ENCODE measurements at regions not wholly inside any gene's neighbourhood (a gene's known extent, or its start where the extent isn't known, plus 50 kb on each side); places are given as distances from the start of the nearest gene placed in this dataset.
"Not testable (repeated sequence)": the region's sequence is repeated elsewhere in the genome, so short reads cannot be mapped to it uniquely, and the experiment has no call there.

GRCh38 chr3:181616088-181617070 lies 95.3 kb upstream of the SOX2 start:
- Mint-ChIP-seq H3K36me3 (ENCODE audit: low read depth) (no peaks in the 10 kb centered on the region), H3K4me1 (ENCODE audit: low read depth) (no peaks in the 10 kb centered on the region), H3K9me3 (no peaks in the 10 kb centered on the region), H3K27ac (no peak overlapping the region), H3K27me3 (peaks cover 4% of the 10 kb centered on the region), H3K4me3 (no peak overlapping the region)

DNA sequence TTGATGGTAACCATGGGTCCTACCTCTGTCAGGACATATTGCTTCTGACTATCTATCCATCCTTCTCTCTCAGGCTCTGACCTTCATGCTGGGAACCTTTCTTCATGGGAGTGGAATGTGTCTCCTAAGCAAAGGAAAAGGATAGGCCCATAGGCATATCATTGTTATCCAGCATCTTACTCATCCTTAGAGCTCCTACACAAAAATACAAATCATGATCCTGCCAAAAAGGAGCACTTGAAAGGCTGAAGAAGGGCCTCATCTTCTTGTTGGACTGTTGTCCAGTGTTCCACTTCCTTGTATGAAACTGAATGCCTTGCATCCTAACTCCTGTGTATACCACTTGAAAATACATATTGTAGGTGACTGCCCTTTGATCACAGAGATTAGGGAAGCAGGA lies 96.1 kb upstream of the SOX2 start:
- Mint-ChIP-seq H3K27me3 (peaks cover 4% of the 10 kb centered on the region), H3K36me3 (ENCODE audit: low read depth) (no peaks in the 10 kb centered on the region), H3K4me1 (ENCODE audit: low read depth) (no peaks in the 10 kb centered on the region), H3K27ac (no peak overlapping the region), H3K4me3 (no peak overlapping the region), H3K9me3 (no peaks in the 10 kb centered on the region)

DNA sequence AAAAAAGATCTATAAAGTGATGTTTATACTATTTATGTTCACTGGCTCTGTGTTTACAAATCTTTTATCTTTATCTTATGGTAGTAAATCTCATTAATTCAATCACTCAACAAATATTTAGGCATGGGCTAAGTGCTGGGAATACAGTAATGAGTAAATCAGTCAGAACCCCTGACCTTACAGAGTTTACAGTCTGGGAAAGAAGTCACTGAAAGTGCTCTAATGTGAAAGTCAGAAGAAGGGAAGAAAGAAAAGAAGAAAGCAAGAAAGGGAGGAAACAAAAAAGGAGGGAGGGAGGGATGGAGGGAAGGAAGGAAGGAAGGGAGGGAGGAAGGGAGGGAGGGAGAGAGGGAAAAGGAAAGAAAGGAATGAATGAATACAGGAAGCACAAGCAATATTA lies 96.8 kb upstream of the SOX2 start:
- peaks cover 4% of the 10 kb centered on the region for H3K27me3 Mint-ChIP-seq
- H3K27ac Mint-ChIP-seq: no peak overlapping the region
- H3K4me1 Mint-ChIP-seq (ENCODE audit: low read depth): no peaks in the 10 kb centered on the region
- no peaks in the 10 kb centered on the region for H3K9me3 Mint-ChIP-seq
- no peak overlapping the region for H3K4me3 Mint-ChIP-seq
- no peaks in the 10 kb centered on the region for H3K36me3 Mint-ChIP-seq (ENCODE audit: low read depth)

GRCh38 chr3:181613813-181614212 lies 97.9 kb upstream of the SOX2 start:
- no peaks in the 10 kb centered on the region for H3K9me3 Mint-ChIP-seq
- H3K27me3 Mint-ChIP-seq: peaks cover 4% of the 10 kb centered on the region
- H3K4me1 Mint-ChIP-seq (ENCODE audit: low read depth): no peaks in the 10 kb centered on the region
- H3K36me3 Mint-ChIP-seq (ENCODE audit: low read depth): no peaks in the 10 kb centered on the region
- H3K4me3 Mint-ChIP-seq: no peak overlapping the region
- H3K27ac Mint-ChIP-seq: no peak overlapping the region

DNA sequence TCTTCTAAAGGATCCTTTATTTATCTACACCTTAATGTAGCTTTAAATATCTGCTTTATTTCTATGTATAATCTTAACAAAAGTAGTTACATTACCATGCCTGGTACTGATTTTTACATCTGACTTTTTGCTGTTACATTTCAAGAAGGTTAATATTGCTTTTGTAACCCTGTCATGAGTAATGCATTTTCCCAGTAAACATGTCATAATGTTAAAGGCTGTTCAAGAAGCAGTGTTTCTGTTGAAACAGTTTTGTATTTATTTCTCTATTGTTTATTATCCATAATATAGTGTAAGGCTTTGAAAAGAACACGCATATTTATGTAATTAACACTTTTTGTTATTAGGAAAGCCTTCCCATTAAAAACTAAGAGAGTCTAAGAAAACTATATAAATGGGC lies 98.5 kb upstream of the SOX2 start:
- H3K9me3 Mint-ChIP-seq: no peaks in the 10 kb centered on the region
- no peaks in the 10 kb centered on the region for H3K4me1 Mint-ChIP-seq (ENCODE audit: low read depth)
- H3K4me3 Mint-ChIP-seq: no peak overlapping the region
- peaks cover 4% of the 10 kb centered on the region for H3K27me3 Mint-ChIP-seq
- no peak overlapping the region for H3K27ac Mint-ChIP-seq
- no peaks in the 10 kb centered on the region for H3K36me3 Mint-ChIP-seq (ENCODE audit: low read depth)

DNA sequence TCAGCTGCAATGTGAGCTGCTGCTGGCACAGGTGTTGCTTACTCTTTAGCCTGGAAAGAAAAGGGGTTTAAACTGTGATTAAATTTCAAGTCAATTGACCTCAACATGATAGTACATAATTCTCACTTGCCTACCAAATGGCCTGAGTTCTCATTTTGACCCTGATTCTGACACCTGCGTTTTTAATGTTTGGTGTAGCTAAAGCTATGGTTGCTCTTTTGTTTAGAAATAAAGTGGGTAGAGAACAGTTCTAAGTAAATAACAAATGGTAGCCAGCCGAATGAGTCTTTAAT lies 100.8 kb upstream of the SOX2 start:
- H3K27ac Mint-ChIP-seq: no peak overlapping the region

DNA sequence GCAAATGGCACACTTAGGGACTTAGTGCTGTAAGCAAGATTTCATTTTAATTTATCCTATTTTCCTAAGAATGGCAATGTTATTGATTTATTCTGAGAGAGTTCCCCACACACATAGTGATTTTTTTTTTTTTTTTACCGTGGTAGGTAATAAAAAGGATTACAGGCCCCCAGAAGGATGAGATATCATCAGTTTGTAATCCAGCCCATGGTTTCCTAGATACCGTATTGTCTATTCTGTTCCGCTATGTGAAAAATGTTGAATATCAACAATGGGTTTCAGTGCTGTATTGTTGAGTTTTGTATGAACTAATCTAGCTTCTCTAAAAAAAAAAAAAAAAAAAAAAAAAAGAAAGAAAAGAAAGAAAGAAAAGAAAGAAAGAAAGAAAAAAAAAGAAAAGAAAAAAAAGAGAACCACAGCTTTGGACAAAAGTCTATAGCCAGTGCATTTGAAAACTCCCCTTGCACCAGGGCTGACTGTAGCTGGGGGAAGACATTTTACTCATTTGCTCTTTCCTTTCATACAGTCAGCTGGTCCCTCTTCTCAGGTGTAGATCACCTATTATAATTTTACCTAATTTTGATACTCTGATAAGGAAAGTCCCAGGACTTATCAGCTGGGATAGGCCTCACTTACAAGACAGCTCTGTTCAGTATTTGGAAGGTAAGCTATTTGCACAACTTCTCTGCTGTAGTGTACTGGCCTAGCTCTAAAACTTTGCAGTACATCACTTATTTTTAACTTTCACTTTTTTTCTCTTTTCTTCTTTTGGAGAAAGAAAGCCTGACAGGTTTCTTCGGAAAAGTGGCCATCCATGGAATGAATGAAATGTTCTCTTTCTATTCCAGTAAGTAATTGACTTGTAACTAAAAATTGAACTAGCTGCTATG lies 101.4 kb upstream of the SOX2 start:
- Mint-ChIP-seq H3K27ac (no peak overlapping the region), H3K27me3 (peaks cover 4% of the 10 kb centered on the region)

More for the DNA sequence above, 100.8 kb upstream of the SOX2 start:
- no peaks in the 10 kb centered on the region for H3K36me3 Mint-ChIP-seq (ENCODE audit: low read depth)
- no peaks in the 10 kb centered on the region for H3K9me3 Mint-ChIP-seq
- H3K27me3 Mint-ChIP-seq: peaks cover 4% of the 10 kb centered on the region
- H3K4me3 Mint-ChIP-seq: no peak overlapping the region
- no peaks in the 10 kb centered on the region for H3K4me1 Mint-ChIP-seq (ENCODE audit: low read depth)

GRCh38 chr3:181609030-181609767 lies 102.5 kb upstream of the SOX2 start:
- Mint-ChIP-seq H3K36me3 (ENCODE audit: low read depth) (no peaks in the 10 kb centered on the region), H3K27ac (no peak overlapping the region), H3K27me3 (no peaks in the 10 kb centered on the region), H3K9me3 (no peaks in the 10 kb centered on the region), H3K4me3 (no peak overlapping the region), H3K4me1 (ENCODE audit: low read depth) (no peaks in the 10 kb centered on the region)

More for the DNA sequence above, 101.4 kb upstream of the SOX2 start:
- Mint-ChIP-seq H3K4me3 (no peak overlapping the region), H3K36me3 (ENCODE audit: low read depth) (no peaks in the 10 kb centered on the region), H3K9me3 (no peaks in the 10 kb centered on the region), H3K4me1 (ENCODE audit: low read depth) (no peaks in the 10 kb centered on the region)

- H3K36me3 Mint-ChIP-seq (ENCODE audit: low read depth): no peaks in the 10 kb centered on the region
- no peaks in the 10 kb centered on the region for H3K4me1 Mint-ChIP-seq (ENCODE audit: low read depth)
- no peaks in the 10 kb centered on the region for H3K27me3 Mint-ChIP-seq
- H3K4me3 Mint-ChIP-seq: no peak overlapping the region
- peaks cover 7% of the 10 kb centered on the region for H3K9me3 Mint-ChIP-seq
- H3K27ac Mint-ChIP-seq: no peak overlapping the region
Observed at GRCh38 chr3:181604267-181604666, 107.5 kb upstream of the SOX2 start.

- no peak overlapping the region for H3K27ac Mint-ChIP-seq
- H3K27me3 Mint-ChIP-seq: no peaks in the 10 kb centered on the region
- no peak overlapping the region for H3K4me3 Mint-ChIP-seq
- H3K9me3 Mint-ChIP-seq: peaks cover 23% of the 10 kb centered on the region
- H3K36me3 Mint-ChIP-seq (ENCODE audit: low read depth): no peaks in the 10 kb centered on the region
- H3K4me1 Mint-ChIP-seq (ENCODE audit: low read depth): no peaks in the 10 kb centered on the region
Observed at GRCh38 chr3:181596126-181596525, 115.6 kb upstream of the SOX2 start.

DNA sequence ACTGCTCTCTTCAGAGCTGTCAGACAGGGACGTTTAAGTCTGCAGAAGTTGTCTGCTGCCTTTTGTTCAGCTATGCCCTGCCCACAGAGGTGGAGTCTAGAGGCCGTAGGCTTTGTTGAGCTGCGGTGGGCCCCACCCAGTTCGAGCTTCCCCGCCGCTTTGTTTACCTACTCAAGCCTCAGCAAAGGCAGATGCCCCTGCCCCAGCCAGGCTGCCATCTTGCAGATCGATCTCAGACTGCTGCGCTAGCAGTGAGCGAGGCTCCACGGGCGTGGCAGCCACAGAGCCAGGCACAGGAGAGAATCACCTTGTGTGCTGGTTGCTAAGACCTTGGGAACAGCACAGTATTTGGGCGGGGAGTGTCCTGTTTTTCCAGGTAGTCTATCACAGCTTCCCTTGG lies 120.8 kb upstream of the SOX2 start:
- H3K27ac Mint-ChIP-seq; H3K36me3 Mint-ChIP-seq (ENCODE audit: low read depth); H3K4me1 Mint-ChIP-seq (ENCODE audit: low read depth); H3K27me3 Mint-ChIP-seq; H3K4me3 Mint-ChIP-seq: not testable (repeated sequence)
- H3K9me3 Mint-ChIP-seq: peaks cover 34% of the 10 kb centered on the region

DNA sequence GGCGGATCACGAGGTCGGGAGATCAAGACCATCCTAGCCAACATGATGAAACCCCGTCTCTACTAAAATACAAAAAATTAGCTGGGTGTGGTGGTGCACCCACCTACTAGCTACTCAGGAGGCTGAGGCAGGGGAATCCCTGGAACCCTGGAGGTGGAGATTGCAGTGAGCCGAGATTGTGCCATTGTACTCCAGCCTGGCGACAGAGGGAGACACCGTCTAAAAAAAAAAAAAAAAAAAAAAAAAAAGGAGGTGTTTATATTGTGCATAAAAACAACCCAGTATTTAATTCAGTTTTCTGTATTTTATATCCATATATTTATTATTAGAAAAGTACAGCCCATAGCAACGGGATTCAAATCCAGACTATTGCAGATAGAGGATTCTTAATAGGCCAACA lies 129.1 kb upstream of the SOX2 start:
- Mint-ChIP-seq H3K4me3 (no peak overlapping the region), H3K9me3 (peaks cover 12% of the 10 kb centered on the region)

DNA sequence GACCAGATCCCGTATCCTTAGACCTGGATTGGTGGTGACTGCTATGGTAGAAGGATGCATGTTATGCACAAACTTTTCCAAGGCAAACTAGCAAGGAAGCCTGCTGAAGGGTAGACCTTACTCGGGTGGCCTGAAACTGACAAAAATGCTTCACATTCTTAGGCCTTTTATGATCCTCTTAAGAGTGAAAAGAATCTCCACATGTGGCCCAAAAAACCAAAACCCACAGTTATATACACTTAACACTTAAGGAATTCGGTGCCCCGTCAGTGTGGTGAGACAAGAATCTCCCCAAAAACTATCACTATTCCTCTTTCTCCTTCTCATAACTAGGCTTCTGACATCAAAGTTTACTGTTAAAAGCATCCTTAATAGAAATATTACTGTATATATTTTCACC lies 130.1 kb upstream of the SOX2 start:
- Mint-ChIP-seq H3K9me3 (peaks cover 7% of the 10 kb centered on the region), H3K4me3 (no peak overlapping the region), H3K27ac (no peak overlapping the region), H3K4me1 (ENCODE audit: low read depth) (no peaks in the 10 kb centered on the region), H3K27me3 (no peaks in the 10 kb centered on the region), H3K36me3 (ENCODE audit: low read depth) (no peaks in the 10 kb centered on the region)

More for the DNA sequence above, 129.1 kb upstream of the SOX2 start:
- Mint-ChIP-seq H3K4me1 (ENCODE audit: low read depth) (no peaks in the 10 kb centered on the region), H3K27ac (no peak overlapping the region), H3K36me3 (ENCODE audit: low read depth) (no peaks in the 10 kb centered on the region), H3K27me3 (no peaks in the 10 kb centered on the region)

DNA sequence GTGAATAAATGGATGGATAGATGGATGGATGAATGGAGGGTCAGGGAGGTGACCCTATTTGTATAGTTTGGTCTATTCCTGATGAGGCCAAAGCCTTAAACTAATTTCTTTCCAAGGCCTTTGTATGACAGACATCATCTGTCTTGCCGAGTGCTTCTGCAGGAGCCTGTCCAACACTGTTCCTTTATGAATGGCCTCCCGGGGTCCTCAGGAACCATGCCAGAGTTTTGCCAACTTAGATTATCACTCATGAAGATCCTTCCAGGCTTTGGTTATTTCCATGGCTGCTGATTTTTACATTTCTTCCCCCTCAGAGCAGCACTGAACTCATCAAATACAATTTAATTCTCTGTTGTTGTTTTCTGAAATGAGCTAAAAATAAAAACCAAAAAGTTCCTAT lies 133.0 kb upstream of the SOX2 start:
- Mint-ChIP-seq H3K4me3 (no peak overlapping the region), H3K27ac (no peak overlapping the region), H3K4me1 (ENCODE audit: low read depth) (no peaks in the 10 kb centered on the region), H3K9me3 (no peaks in the 10 kb centered on the region), H3K36me3 (ENCODE audit: low read depth) (no peaks in the 10 kb centered on the region), H3K27me3 (no peaks in the 10 kb centered on the region)

GRCh38 chr3:181572432-181572831 lies 139.3 kb upstream of the SOX2 start:
- H3K27ac Mint-ChIP-seq: no peak overlapping the region
- H3K4me3 Mint-ChIP-seq: no peak overlapping the region
- no peaks in the 10 kb centered on the region for H3K4me1 Mint-ChIP-seq (ENCODE audit: low read depth)
- H3K27me3 Mint-ChIP-seq: no peaks in the 10 kb centered on the region
- H3K36me3 Mint-ChIP-seq (ENCODE audit: low read depth): no peaks in the 10 kb centered on the region
- H3K9me3 Mint-ChIP-seq: no peaks in the 10 kb centered on the region
